OCI-LY1 (cell line): ENCODE measurements at regions not wholly inside any gene's neighbourhood (a gene's known extent, or its start where the extent isn't known, plus 50 kb on each side); places are given as distances from the start of the nearest gene placed in this dataset.

ENCODE experiments used
- EZH2 ChIP-seq: fragments of 200-600 bp; sonication (generic), shearing (Covaris generic); IDR thresholded peaks from 2 replicates; pipeline ENCODE4 v1.8.0; 2017; ENCODE audit warnings: borderline replicate concordance, mixed run types, mild to moderate bottlenecking, antibody characterized with exemption, low read length, moderate library complexity, mixed read lengths
- TF ChIP-seq, protein P1 (sequence below): fragments of 200-600 bp; sonication (generic), shearing (Covaris generic); IDR thresholded peaks from 2 replicates; pipeline ENCODE4 v1.5.1; 2017; ENCODE audit warnings: mild to moderate bottlenecking, antibody characterized with exemption, low read length, moderate library complexity, mixed read lengths

DNA sequence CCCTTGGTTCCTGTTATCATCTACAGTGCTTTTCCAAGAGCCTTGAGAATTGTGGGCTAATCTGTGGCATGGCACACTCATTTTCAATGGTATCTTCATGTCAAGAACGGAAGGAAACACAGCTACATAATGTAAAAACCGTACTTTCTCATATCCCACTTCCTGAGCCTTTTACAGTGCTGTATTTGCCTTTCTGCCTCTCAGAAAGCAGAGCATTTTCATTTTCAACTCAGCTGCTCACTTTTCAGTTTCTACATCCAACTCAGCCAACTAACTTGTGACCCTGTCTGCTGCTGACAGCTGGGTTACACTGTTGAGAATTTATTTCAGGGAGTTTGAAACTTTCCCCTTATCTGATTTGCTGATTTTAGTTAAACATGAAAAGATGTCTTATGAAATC is 875.8 kb upstream of the KCND2 start:
- TF ChIP-seq, protein P1, sequence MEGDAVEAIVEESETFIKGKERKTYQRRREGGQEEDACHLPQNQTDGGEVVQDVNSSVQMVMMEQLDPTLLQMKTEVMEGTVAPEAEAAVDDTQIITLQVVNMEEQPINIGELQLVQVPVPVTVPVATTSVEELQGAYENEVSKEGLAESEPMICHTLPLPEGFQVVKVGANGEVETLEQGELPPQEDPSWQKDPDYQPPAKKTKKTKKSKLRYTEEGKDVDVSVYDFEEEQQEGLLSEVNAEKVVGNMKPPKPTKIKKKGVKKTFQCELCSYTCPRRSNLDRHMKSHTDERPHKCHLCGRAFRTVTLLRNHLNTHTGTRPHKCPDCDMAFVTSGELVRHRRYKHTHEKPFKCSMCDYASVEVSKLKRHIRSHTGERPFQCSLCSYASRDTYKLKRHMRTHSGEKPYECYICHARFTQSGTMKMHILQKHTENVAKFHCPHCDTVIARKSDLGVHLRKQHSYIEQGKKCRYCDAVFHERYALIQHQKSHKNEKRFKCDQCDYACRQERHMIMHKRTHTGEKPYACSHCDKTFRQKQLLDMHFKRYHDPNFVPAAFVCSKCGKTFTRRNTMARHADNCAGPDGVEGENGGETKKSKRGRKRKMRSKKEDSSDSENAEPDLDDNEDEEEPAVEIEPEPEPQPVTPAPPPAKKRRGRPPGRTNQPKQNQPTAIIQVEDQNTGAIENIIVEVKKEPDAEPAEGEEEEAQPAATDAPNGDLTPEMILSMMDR: no peak
- no peak for TF ChIP-seq EZH2
